ENCODE measurements at regions not wholly inside any gene's neighbourhood (a gene's known extent, or its start where the extent isn't known, plus 50 kb on each side); places are given as distances from the start of the nearest gene placed in this dataset.

DNA sequence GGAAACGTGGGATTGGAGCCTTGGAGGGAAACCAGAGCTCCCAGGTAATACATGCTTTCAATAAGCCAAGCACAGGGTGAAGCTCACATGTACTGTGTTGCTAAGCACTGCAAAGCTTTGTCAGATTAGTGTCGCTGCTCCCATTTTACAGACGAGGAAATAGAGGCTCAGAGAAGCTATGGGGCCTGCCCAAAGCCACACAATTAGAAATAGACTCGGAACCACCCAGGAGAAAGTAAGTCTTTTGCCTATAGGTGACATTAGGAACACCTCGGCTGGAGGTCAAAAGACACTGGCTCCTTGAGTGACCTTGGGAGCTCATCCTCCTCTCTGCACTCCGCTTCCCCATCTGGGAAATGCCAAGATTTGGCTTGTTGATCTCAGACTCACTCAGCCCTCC, 175.6 kb upstream of the ZC3H12A start:
- no peaks in the 10 kb centered on the region for H3K9me3 ChIP-seq (ENCODE audit: control insufficient read depth in 2 of 2, low read length in 2 of 2)
- Mint-ChIP-seq H3K27me3 (peaks cover 5% of the 10 kb centered on the region), H3K27ac (no peak overlapping the region), H3K4me3 (no peak overlapping the region), H3K9me3 (peaks cover 0 to 2% (median 0%) of the 10 kb centered on the region in 7 donors), H3K36me3 (no peaks in the 10 kb centered on the region), H3K4me1 (peaks cover 0 to 6% (median 0%) of the 10 kb centered on the region in 4 donors)
- DNase-seq = no peak
- H3K27me3 ChIP-seq (ENCODE audit: control insufficient read depth, insufficient read depth, low read length) = no peaks in the 10 kb centered on the region
- no peaks in the 10 kb centered on the region for H3K36me3 ChIP-seq (ENCODE audit: control insufficient read depth, insufficient read depth, low read length)
- no peak for ATAC-seq (ENCODE audit: low read depth in 2 of 2)
- no peaks in the 10 kb centered on the region for H3K4me1 ChIP-seq (ENCODE audit: control insufficient read depth, insufficient read depth, low read length, poor library complexity, severe bottlenecking)
- H3K4me3 ChIP-seq (ENCODE audit: low read depth, low read length) = no peak overlapping the region
- H3K27ac ChIP-seq (ENCODE audit: insufficient read depth, low read length, poor library complexity, severe bottlenecking) = no peak overlapping the region

DNA sequence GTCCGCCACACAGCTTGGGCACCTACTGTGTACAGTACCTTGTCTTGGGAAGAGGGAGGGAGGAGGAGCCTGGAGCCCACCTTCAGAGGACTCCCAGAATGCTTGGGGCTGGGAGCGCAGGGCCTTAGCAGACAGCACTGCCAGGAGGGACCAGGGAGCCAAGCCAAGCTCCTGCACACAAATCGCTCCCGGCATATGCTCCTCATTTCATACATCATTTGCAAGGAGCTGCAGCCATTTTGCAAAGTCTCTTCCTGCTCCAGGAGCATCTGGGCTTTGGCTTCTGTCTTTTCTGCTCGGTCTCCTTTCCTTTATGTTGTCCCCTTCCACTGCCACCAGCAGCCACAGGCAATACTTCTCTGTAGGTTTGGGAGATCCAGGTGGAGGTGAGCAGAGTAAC, 175.2 kb upstream of the ZC3H12A start:
- Mint-ChIP-seq H3K9me3 (peaks cover 0 to 2% (median 0%) of the 10 kb centered on the region in 7 donors), H3K36me3 (no peaks in the 10 kb centered on the region), H3K27ac (no peak overlapping the region), H3K4me3 (no peak overlapping the region), H3K4me1 (peaks cover 0 to 2% (median 0%) of the 10 kb centered on the region in 4 donors), H3K27me3 (peaks cover 5% of the 10 kb centered on the region)
- Histone ChIP-seq H3K4me1 (ENCODE audit: control insufficient read depth, insufficient read depth, low read length, poor library complexity, severe bottlenecking) (no peaks in the 10 kb centered on the region), H3K9me3 (ENCODE audit: control insufficient read depth in 2 of 2, low read length in 2 of 2) (no peaks in the 10 kb centered on the region), H3K27ac (ENCODE audit: insufficient read depth, low read length, poor library complexity, severe bottlenecking) (no peak overlapping the region), H3K36me3 (ENCODE audit: control insufficient read depth, insufficient read depth, low read length) (no peaks in the 10 kb centered on the region), H3K4me3 (ENCODE audit: low read depth, low read length) (no peak overlapping the region), H3K27me3 (ENCODE audit: control insufficient read depth, insufficient read depth, low read length) (no peaks in the 10 kb centered on the region)
- ATAC-seq (ENCODE audit: low read depth in 2 of 2) (no peak), DNase-seq (no peak)

DNA sequence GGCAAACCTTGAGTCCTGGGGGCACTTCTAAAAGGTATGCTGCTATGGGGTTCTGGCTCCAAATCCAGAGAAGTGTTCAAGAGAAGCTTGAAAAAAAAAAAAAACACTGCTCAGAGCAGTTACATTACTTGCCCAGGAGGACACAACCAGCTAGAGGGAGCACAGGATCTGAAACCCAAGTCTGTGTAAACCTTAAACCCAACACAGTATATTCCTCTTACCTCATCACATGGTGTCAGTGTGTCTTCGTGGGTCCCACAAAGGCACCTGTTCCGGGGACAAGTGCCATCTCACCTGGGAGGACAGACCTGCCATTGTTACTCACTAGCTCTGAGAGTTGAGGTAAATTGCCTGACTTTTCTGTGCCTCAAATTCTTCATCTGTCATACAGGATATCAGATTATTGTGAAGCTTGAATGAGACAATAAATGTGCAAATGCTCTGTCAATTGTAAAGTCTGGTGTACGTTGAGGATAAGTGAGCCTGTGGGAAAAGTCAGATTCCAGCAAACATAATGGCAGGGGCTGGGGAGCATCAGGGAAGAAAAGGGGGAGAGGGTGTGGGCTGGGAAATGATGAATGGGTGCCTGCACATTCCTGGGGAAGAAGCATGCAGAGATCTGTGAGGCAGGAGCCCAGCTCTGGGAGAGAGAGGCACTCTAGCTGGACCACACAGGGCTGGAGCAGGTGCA, 170.4 kb upstream of the ZC3H12A start:
- H3K9me3 ChIP-seq (ENCODE audit: control insufficient read depth in 2 of 2, low read length in 2 of 2) = no peaks in the 10 kb centered on the region
- Mint-ChIP-seq H3K36me3 (no peaks in the 10 kb centered on the region), H3K9me3 (peaks cover 0 to 2% (median 0%) of the 10 kb centered on the region in 7 donors), H3K27me3 (peaks cover 12% of the 10 kb centered on the region), H3K4me3 (no peak overlapping the region), H3K4me1 (no peaks in the 10 kb centered on the region), H3K27ac (no peak overlapping the region)
- no peaks in the 10 kb centered on the region for H3K27me3 ChIP-seq (ENCODE audit: control insufficient read depth, insufficient read depth, low read length)
- DNase-seq = no peak
- H3K4me3 ChIP-seq (ENCODE audit: low read depth, low read length) = no peak overlapping the region
- H3K4me1 ChIP-seq (ENCODE audit: control insufficient read depth, insufficient read depth, low read length, poor library complexity, severe bottlenecking) = no peaks in the 10 kb centered on the region
- H3K36me3 ChIP-seq (ENCODE audit: control insufficient read depth, insufficient read depth, low read length) = no peaks in the 10 kb centered on the region
- H3K27ac ChIP-seq (ENCODE audit: insufficient read depth, low read length, poor library complexity, severe bottlenecking) = no peak overlapping the region
- ATAC-seq (ENCODE audit: low read depth in 2 of 2) = no peak

DNA sequence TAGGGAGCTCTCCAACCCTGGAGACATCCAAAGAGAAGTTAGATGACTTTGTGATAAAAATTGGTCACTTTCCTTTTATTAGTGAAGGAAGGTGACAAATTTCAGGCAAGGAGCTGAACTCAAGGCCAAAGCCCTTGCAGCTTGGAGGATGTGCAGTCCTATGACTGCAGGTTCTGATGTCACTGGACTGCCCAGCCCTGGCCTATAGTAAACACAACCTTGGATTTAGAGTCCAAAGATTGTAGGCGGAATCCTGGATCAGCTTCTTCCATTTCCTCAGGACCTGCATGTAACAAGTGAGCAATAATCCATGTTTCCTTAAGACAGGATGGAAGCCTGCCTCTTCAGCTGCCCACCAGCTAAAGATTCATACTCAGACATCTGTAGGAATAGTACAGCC, 169.3 kb upstream of the ZC3H12A start:
- Histone ChIP-seq H3K4me1 (ENCODE audit: control insufficient read depth, insufficient read depth, low read length, poor library complexity, severe bottlenecking) (no peaks in the 10 kb centered on the region), H3K4me3 (ENCODE audit: low read depth, low read length) (no peak overlapping the region), H3K27me3 (ENCODE audit: control insufficient read depth, insufficient read depth, low read length) (no peaks in the 10 kb centered on the region), H3K36me3 (ENCODE audit: control insufficient read depth, insufficient read depth, low read length) (no peaks in the 10 kb centered on the region), H3K9me3 (ENCODE audit: control insufficient read depth in 2 of 2, low read length in 2 of 2) (no peaks in the 10 kb centered on the region), H3K27ac (ENCODE audit: insufficient read depth, low read length, poor library complexity, severe bottlenecking) (no peak overlapping the region)
- H3K9me3 Mint-ChIP-seq = peaks cover 0 to 4% (median 0%) of the 10 kb centered on the region in 7 donors
- no peak overlapping the region for H3K4me3 Mint-ChIP-seq
- H3K27me3 Mint-ChIP-seq = peaks cover 12% of the 10 kb centered on the region
- ATAC-seq (ENCODE audit: low read depth in 2 of 2) (no peak), DNase-seq (no peak)
- H3K27ac Mint-ChIP-seq = no peak overlapping the region
- H3K36me3 Mint-ChIP-seq = no peaks in the 10 kb centered on the region
- H3K4me1 Mint-ChIP-seq = no peaks in the 10 kb centered on the region

DNA sequence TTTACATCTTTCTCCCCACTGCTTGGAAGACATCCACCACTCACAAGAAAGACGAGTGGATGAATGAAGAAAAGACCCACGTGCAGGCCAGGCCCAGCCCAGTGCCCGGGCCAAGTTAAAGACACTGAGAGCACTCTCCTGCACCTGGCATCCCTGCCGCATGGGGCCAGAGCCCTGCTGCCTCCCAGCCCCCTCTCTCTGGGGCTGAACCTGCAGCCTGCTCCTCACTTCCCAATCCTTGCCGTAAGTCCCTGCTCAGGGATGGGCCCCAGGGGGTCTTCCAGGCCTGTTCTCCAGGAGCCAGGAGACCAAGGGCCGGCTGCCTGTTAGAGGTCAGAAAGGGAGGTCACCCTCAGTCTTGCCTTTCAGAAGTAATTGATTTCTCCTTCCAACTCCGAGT, 168.5 kb upstream of the ZC3H12A start:
- no peak overlapping the region for H3K4me3 Mint-ChIP-seq
- H3K4me1 ChIP-seq (ENCODE audit: control insufficient read depth, insufficient read depth, low read length, poor library complexity, severe bottlenecking) = no peaks in the 10 kb centered on the region
- no peak overlapping the region for H3K4me3 ChIP-seq (ENCODE audit: low read depth, low read length)
- H3K27me3 Mint-ChIP-seq = peaks cover 12% of the 10 kb centered on the region
- ATAC-seq (ENCODE audit: low read depth in 2 of 2) (no peak), DNase-seq (no peak)
- H3K36me3 Mint-ChIP-seq = no peaks in the 10 kb centered on the region
- H3K9me3 Mint-ChIP-seq = peaks cover 0 to 2% (median 0%) of the 10 kb centered on the region in 7 donors
- no peaks in the 10 kb centered on the region for H3K27me3 ChIP-seq (ENCODE audit: control insufficient read depth, insufficient read depth, low read length)
- no peaks in the 10 kb centered on the region for H3K9me3 ChIP-seq (ENCODE audit: control insufficient read depth in 2 of 2, low read length in 2 of 2)
- no peaks in the 10 kb centered on the region for H3K36me3 ChIP-seq (ENCODE audit: control insufficient read depth, insufficient read depth, low read length)
- H3K27ac Mint-ChIP-seq = no peak overlapping the region
- no peak overlapping the region for H3K27ac ChIP-seq (ENCODE audit: insufficient read depth, low read length, poor library complexity, severe bottlenecking)
- no peaks in the 10 kb centered on the region for H3K4me1 Mint-ChIP-seq

DNA sequence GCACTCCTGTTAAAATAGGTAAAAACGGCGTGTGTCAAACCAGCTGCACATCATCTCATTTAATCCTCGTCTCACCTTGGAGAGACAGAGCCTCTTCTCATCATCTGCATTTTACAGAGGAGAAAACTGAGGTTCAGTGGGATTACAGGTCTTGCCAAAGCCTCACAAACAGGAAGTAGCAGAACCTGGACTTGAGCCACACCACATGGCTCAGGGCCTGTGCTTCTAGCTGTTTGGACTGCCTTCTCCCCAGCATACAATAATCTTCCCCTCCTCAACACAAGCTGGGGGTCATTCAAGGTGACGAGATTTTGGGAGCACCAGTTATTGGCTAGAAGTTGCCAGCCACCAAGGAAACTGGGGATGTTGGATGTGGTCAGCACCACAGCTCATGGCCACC, 167.9 kb upstream of the ZC3H12A start:
- no peak overlapping the region for H3K4me3 Mint-ChIP-seq
- peaks cover 17% of the 10 kb centered on the region for H3K27me3 Mint-ChIP-seq
- peaks cover 0 to 2% (median 0%) of the 10 kb centered on the region in 7 donors for H3K9me3 Mint-ChIP-seq
- H3K4me1 Mint-ChIP-seq = no peaks in the 10 kb centered on the region
- DNase-seq (no peak), ATAC-seq (ENCODE audit: low read depth in 2 of 2) (no peak)
- H3K27ac Mint-ChIP-seq = no peak overlapping the region
- Histone ChIP-seq H3K36me3 (ENCODE audit: control insufficient read depth, insufficient read depth, low read length) (no peaks in the 10 kb centered on the region), H3K4me1 (ENCODE audit: control insufficient read depth, insufficient read depth, low read length, poor library complexity, severe bottlenecking) (no peaks in the 10 kb centered on the region), H3K9me3 (ENCODE audit: control insufficient read depth in 2 of 2, low read length in 2 of 2) (no peaks in the 10 kb centered on the region), H3K27ac (ENCODE audit: insufficient read depth, low read length, poor library complexity, severe bottlenecking) (no peak overlapping the region), H3K4me3 (ENCODE audit: low read depth, low read length) (no peak overlapping the region), H3K27me3 (ENCODE audit: control insufficient read depth, insufficient read depth, low read length) (no peaks in the 10 kb centered on the region)
- H3K36me3 Mint-ChIP-seq = no peaks in the 10 kb centered on the region

DNA sequence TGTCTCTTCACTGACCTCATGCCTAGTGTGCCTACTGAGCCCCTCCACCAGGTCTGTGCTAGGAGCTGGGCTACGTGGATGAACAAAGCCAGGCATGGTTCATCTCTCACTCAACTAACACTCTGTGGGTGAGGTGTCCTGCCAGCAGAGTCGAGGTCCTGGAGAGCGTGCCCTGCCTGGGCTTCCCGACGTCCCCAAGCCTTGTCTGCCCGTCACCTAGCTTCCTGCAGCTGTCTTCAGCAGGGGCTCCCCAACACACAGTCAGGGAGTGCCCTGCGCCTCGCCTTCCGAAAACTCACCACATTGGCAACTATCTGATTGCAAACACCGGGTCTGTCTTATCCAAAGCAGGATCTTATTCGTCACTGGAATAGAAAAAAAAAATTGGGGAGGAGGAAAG, 167.5 kb upstream of the ZC3H12A start:
- no peak overlapping the region for H3K27ac Mint-ChIP-seq
- no peaks in the 10 kb centered on the region for H3K9me3 ChIP-seq (ENCODE audit: control insufficient read depth in 2 of 2, low read length in 2 of 2)
- H3K4me3 ChIP-seq (ENCODE audit: low read depth, low read length) = no peak overlapping the region
- H3K27me3 ChIP-seq (ENCODE audit: control insufficient read depth, insufficient read depth, low read length) = no peaks in the 10 kb centered on the region
- no peak overlapping the region for H3K27ac ChIP-seq (ENCODE audit: insufficient read depth, low read length, poor library complexity, severe bottlenecking)
- H3K4me1 ChIP-seq (ENCODE audit: control insufficient read depth, insufficient read depth, low read length, poor library complexity, severe bottlenecking) = no peaks in the 10 kb centered on the region
- H3K4me1 Mint-ChIP-seq = no peaks in the 10 kb centered on the region
- H3K27me3 Mint-ChIP-seq = peaks cover 13% of the 10 kb centered on the region
- no peaks in the 10 kb centered on the region for H3K36me3 Mint-ChIP-seq
- ATAC-seq (ENCODE audit: low read depth in 2 of 2) = no peak
- H3K36me3 ChIP-seq (ENCODE audit: control insufficient read depth, insufficient read depth, low read length) = no peaks in the 10 kb centered on the region
- peaks cover 0 to 2% (median 0%) of the 10 kb centered on the region in 7 donors for H3K9me3 Mint-ChIP-seq
- no peak for DNase-seq
- H3K4me3 Mint-ChIP-seq = no peak overlapping the region
